Fibroblast of pulmonary artery (primary cell): ENCODE measurements at regions not wholly inside any gene's neighbourhood (a gene's known extent, or its start where the extent isn't known, plus 50 kb on each side); places are given as distances from the start of the nearest gene placed in this dataset.

ENCODE experiments used
- DNase-seq: peaks from one replicate; pipeline ENCODE4 v3.0.0-alpha.2; 2010; ENCODE audit warnings: low read depth
- H3K4me3 ChIP-seq: replicated peaks from 2 replicates; pipeline ENCODE4 v1.5.1; 2011; ENCODE audit warnings: low read depth, mild to moderate bottlenecking, control low read depth, low read length, moderate library complexity
- CTCF ChIP-seq: IDR thresholded peaks from 2 replicates; pipeline ENCODE4 v1.5.1; 2011; ENCODE audit warnings: mild to moderate bottlenecking, control low read depth, low read length, inconsistent platforms; ENCODE audit errors: missing control alignments

- H3K4me3 ChIP-seq: no peak overlapping the region
- no peak for DNase-seq
- TF ChIP-seq CTCF: no peak
These were observed 137.6 kb upstream of the DSEL start for GRCh38 chr18:67654101-67654500.

- DNase-seq: no peak
These were observed 135.8 kb upstream of the DSEL start for GRCh38 chr18:67652288-67652687.

GRCh38 chr18:67651438-67651837 lies 134.9 kb upstream of the DSEL start:
- peak; percentile 23 for DNase-seq
- TF ChIP-seq CTCF: no peak
- H3K4me3 ChIP-seq: no peak overlapping the region

More at GRCh38 chr18:67652288-67652687, 135.8 kb upstream of the DSEL start:
- no peak overlapping the region for H3K4me3 ChIP-seq
- TF ChIP-seq CTCF: no peak

- H3K4me3 ChIP-seq: no peak overlapping the region
- DNase-seq: no peak
- TF ChIP-seq CTCF: no peak
These were observed 134.3 kb upstream of the DSEL start for GRCh38 chr18:67650686-67651385.

- DNase-seq: no peak
- no peak overlapping the region for H3K4me3 ChIP-seq
- no peak for TF ChIP-seq CTCF
These were observed 130.4 kb upstream of the DSEL start for GRCh38 chr18:67646890-67647289.

- DNase-seq: no peak
- no peak for TF ChIP-seq CTCF
- H3K4me3 ChIP-seq: no peak overlapping the region
These were observed 127.7 kb upstream of the DSEL start for GRCh38 chr18:67644226-67644625.

GRCh38 chr18:67639872-67640271 lies 123.4 kb upstream of the DSEL start:
- DNase-seq: no peak
- H3K4me3 ChIP-seq: no peak overlapping the region
- TF ChIP-seq CTCF: no peak
